GM23338 (cell line): ENCODE measurements at regions not wholly inside any gene's neighbourhood (a gene's known extent, or its start where the extent isn't known, plus 50 kb on each side); places are given as distances from the start of the nearest gene placed in this dataset.

ENCODE experiments used
- ATAC-seq: fragments of 200-7000 bp; cut with Tn5 transposase; 3 replicates; pipeline ENCODE4 v1.9.1; 2020
- DNase-seq: peaks from one replicate; pipeline ENCODE4 v3.0.0-alpha.2; 2015; ENCODE audit warnings: low spot score
- H2AFZ ChIP-seq: fragments of 200-600 bp; sonication (generic); 2 replicates; pipeline ENCODE4 v1.8.0; 2016; ENCODE audit warnings: antibody characterized with exemption, mild to moderate bottlenecking, moderate library complexity
- H3F3A ChIP-seq: fragments of 200-600 bp; sonication (generic); replicated peaks from 2 replicates; pipeline ENCODE4 v1.8.0; 2017; ENCODE audit warnings: antibody characterized with exemption, mixed run types, low read depth
- H3K27ac ChIP-seq: fragments of 200-600 bp; sonication (generic); 2 replicates; pipeline ENCODE4 v1.6.1; 2016; ENCODE audit warnings: low read depth
- H3K27me3 ChIP-seq: fragments of 200-600 bp; sonication (generic); 2 replicates; pipeline ENCODE4 v1.8.0; 2016; ENCODE audit warnings: mild to moderate bottlenecking, mixed run types, moderate library complexity; ENCODE audit not compliant: insufficient read depth
- H3K36me3 ChIP-seq: fragments of 200-600 bp; sonication (generic); 2 replicates; pipeline ENCODE4 v1.8.0; 2016; ENCODE audit warnings: mild to moderate bottlenecking; ENCODE audit not compliant: insufficient read depth
- H3K4me1 ChIP-seq: fragments of 200-600 bp; sonication (generic); 2 replicates; pipeline ENCODE4 v1.8.0; 2016; ENCODE audit warnings: mild to moderate bottlenecking, moderate library complexity; ENCODE audit not compliant: insufficient read depth
- H3K4me2 ChIP-seq: fragments of 200-600 bp; sonication (generic); 2 replicates; pipeline ENCODE4 v1.7.1; 2017; ENCODE audit warnings: mixed run types
- H3K4me3 ChIP-seq: fragments of 200-600 bp; sonication (generic); 2 replicates; pipeline ENCODE4 v1.6.1; 2016; ENCODE audit warnings: mixed run types
- H3K79me2 ChIP-seq: fragments of 200-600 bp; sonication (generic); replicated peaks from 2 replicates; pipeline ENCODE4 v1.8.0; 2017; ENCODE audit warnings: mild to moderate bottlenecking; ENCODE audit not compliant: insufficient read depth
- H3K9me2 ChIP-seq: fragments of 200-600 bp; sonication (generic); 2 replicates; pipeline ENCODE4 v1.8.0; 2017; ENCODE audit not compliant: insufficient read depth
- H4K20me1 ChIP-seq: fragments of 200-600 bp; sonication (generic); replicated peaks from 2 replicates; pipeline ENCODE4 v1.8.0; 2017; ENCODE audit warnings: mild to moderate bottlenecking; ENCODE audit not compliant: insufficient read depth
- H3K27ac Mint-ChIP-seq: 2 replicates; pipeline ENCODE4 v1.8.0; 2020; ENCODE audit warnings: inconsistent platforms, mild to moderate bottlenecking, moderate library complexity, mixed read lengths
- H3K27me3 Mint-ChIP-seq: 3 replicates; pipeline ENCODE4 v1.8.0; 2022; ENCODE audit warnings: low read depth, mild to moderate bottlenecking, moderate library complexity, mixed read lengths, inconsistent platforms; ENCODE audit not compliant: insufficient read depth, poor library complexity
- H3K36me3 Mint-ChIP-seq: 3 replicates; pipeline ENCODE4 v1.8.0; 2021; ENCODE audit warnings: low read depth, mild to moderate bottlenecking, inconsistent platforms, moderate library complexity, mixed read lengths
- H3K4me1 Mint-ChIP-seq: 3 replicates; pipeline ENCODE4 v1.8.0; 2020; ENCODE audit warnings: mild to moderate bottlenecking, inconsistent platforms, mixed read lengths
- H3K4me3 Mint-ChIP-seq: 3 replicates; pipeline ENCODE4 v1.8.0; 2021; ENCODE audit warnings: moderate library complexity, mild to moderate bottlenecking, inconsistent platforms, mixed read lengths
- H3K9me3 Mint-ChIP-seq: 3 replicates; pipeline ENCODE4 v1.8.0; 2020; ENCODE audit warnings: moderate library complexity, mild to moderate bottlenecking, inconsistent platforms, mixed read lengths
- EZH2phosphoT487 ChIP-seq: fragments of 200-600 bp; sonication (generic); IDR thresholded peaks from one replicate; pipeline ENCODE4 v1.8.1; 2018; ENCODE audit warnings: antibody characterized with exemption; ENCODE audit not compliant: unreplicated experiment
- JUNB ChIP-seq: IDR thresholded peaks from one replicate; pipeline ENCODE4 v1.6.1; 2016; ENCODE audit warnings: antibody characterized with exemption; ENCODE audit not compliant: unreplicated experiment
- NANOG ChIP-seq: IDR thresholded peaks from 2 replicates; pipeline ENCODE4 v1.6.1; 2016; ENCODE audit warnings: antibody characterized with exemption, borderline replicate concordance
- ZNF331 ChIP-seq: fragments of 250-450 bp; sonication (Bioruptor Pico); IDR thresholded peaks from 2 replicates; pipeline ENCODE4 v1.5.0; 2020; ENCODE audit warnings: low read depth, mild to moderate bottlenecking, moderate library complexity
- TF ChIP-seq, protein P1 (sequence below): fragments of 250-450 bp; sonication (Bioruptor Pico); IDR thresholded peaks from 2 replicates; pipeline ENCODE4 v1.5.0; 2020; ENCODE audit warnings: mild to moderate bottlenecking, moderate library complexity
- TF ChIP-seq, protein P2 (sequence below), 2 experiments: fragments of 200-600 bp in 1 of 2; sonication (generic) in 1 of 2; conservative IDR thresholded peaks; 2 replicates each; pipeline versions ENCODE4 v1.5.1 to v1.6.1; 2016 to 2017; ENCODE audit warnings: antibody characterized with exemption in 2 of 2, low read depth in 2 of 2, mild to moderate bottlenecking in 2 of 2, moderate library complexity in 1 of 2

DNA sequence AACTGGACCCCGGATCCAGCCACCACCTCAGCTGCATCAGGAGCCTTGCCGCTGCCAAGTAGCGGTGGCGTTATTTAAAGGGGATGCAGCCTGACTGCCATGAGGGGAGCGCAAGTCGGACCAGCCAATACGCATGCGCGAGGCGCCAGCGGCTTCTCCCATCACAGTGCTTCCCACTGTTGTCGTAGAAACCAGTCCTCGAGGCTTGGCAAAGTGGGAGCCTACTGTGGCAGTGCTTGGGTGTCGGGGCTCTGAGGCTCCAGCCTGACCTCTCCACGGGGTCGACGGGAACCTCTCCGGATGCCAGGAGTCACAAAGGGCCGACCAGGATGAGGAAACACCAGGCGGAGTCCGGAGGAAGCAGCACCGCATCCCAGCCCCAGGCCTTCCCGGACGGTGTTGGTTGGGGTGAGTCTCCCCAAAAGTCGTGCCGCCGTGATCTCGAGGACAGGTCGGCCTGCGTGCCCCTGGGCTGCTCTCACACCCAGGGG lies 369.6 kb downstream of the ZNF716 start (continued):
- TF ChIP-seq, protein P1, sequence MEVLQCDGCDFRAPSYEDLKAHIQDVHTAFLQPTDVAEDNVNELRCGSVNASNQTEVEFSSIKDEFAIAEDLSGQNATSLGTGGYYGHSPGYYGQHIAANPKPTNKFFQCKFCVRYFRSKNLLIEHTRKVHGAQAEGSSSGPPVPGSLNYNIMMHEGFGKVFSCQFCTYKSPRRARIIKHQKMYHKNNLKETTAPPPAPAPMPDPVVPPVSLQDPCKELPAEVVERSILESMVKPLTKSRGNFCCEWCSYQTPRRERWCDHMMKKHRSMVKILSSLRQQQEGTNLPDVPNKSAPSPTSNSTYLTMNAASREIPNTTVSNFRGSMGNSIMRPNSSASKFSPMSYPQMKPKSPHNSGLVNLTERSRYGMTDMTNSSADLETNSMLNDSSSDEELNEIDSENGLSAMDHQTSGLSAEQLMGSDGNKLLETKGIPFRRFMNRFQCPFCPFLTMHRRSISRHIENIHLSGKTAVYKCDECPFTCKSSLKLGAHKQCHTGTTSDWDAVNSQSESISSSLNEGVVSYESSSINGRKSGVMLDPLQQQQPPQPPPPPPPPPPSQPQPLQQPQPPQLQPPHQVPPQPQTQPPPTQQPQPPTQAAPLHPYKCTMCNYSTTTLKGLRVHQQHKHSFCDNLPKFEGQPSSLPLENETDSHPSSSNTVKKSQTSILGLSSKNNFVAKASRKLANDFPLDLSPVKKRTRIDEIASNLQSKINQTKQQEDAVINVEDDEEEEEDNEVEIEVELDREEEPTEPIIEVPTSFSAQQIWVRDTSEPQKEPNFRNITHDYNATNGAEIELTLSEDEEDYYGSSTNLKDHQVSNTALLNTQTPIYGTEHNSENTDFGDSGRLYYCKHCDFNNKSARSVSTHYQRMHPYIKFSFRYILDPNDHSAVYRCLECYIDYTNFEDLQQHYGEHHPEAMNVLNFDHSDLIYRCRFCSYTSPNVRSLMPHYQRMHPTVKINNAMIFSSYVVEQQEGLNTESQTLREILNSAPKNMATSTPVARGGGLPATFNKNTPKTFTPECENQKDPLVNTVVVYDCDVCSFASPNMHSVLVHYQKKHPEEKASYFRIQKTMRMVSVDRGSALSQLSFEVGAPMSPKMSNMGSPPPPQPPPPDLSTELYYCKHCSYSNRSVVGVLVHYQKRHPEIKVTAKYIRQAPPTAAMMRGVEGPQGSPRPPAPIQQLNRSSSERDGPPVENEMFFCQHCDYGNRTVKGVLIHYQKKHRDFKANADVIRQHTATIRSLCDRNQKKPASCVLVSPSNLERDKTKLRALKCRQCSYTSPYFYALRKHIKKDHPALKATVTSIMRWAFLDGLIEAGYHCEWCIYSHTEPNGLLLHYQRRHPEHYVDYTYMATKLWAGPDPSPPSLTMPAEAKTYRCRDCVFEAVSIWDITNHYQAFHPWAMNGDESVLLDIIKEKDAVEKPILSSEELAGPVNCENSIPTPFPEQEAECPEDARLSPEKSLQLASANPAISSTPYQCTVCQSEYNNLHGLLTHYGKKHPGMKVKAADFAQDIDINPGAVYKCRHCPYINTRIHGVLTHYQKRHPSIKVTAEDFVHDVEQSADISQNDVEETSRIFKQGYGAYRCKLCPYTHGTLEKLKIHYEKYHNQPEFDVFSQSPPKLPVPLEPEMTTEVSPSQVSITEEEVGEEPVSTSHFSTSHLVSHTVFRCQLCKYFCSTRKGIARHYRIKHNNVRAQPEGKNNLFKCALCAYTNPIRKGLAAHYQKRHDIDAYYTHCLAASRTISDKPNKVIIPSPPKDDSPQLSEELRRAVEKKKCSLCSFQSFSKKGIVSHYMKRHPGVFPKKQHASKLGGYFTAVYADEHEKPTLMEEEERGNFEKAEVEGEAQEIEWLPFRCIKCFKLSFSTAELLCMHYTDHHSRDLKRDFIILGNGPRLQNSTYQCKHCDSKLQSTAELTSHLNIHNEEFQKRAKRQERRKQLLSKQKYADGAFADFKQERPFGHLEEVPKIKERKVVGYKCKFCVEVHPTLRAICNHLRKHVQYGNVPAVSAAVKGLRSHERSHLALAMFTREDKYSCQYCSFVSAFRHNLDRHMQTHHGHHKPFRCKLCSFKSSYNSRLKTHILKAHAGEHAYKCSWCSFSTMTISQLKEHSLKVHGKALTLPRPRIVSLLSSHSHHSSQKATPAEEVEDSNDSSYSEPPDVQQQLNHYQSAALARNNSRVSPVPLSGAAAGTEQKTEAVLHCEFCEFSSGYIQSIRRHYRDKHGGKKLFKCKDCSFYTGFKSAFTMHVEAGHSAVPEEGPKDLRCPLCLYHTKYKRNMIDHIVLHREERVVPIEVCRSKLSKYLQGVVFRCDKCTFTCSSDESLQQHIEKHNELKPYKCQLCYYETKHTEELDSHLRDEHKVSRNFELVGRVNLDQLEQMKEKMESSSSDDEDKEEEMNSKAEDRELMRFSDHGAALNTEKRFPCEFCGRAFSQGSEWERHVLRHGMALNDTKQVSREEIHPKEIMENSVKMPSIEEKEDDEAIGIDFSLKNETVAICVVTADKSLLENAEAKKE (CRISPR knock-in tag) = no peak
- TF ChIP-seq EZH2phosphoT487 (no peak), NANOG (no peak), JUNB (no peak)
- TF ChIP-seq, protein P2, sequence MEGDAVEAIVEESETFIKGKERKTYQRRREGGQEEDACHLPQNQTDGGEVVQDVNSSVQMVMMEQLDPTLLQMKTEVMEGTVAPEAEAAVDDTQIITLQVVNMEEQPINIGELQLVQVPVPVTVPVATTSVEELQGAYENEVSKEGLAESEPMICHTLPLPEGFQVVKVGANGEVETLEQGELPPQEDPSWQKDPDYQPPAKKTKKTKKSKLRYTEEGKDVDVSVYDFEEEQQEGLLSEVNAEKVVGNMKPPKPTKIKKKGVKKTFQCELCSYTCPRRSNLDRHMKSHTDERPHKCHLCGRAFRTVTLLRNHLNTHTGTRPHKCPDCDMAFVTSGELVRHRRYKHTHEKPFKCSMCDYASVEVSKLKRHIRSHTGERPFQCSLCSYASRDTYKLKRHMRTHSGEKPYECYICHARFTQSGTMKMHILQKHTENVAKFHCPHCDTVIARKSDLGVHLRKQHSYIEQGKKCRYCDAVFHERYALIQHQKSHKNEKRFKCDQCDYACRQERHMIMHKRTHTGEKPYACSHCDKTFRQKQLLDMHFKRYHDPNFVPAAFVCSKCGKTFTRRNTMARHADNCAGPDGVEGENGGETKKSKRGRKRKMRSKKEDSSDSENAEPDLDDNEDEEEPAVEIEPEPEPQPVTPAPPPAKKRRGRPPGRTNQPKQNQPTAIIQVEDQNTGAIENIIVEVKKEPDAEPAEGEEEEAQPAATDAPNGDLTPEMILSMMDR (conservative IDR thresholded peaks at IDR 0.05; ENCODE audit: low read depth in 2 of 2) = no peak

DNA sequence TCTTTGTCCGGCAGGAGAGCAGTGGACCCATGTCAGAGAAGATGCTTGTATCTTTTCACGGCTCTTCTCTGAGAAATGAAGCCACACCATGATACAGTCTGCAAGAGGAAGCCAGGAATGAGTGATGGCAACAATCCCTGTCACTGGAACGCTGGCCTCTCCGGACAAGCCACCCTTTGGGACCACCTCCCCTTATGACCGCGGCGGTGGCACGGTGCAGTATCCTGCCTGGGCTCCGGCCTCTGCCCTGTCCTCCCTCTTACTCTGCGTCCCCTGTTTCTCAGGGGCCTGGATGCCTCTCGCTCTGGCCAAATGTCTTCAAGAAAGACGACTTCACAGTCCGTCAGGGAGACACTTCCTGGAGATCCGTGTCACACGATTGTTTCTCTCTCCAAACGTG lies 370.5 kb downstream of the ZNF716 start:
- H3K4me3 Mint-ChIP-seq = no peak overlapping the region
- H4K20me1 ChIP-seq = no peaks in the 10 kb centered on the region
- no peaks in the 10 kb centered on the region for H3F3A ChIP-seq
- peaks cover 46% of the 10 kb centered on the region for H3K36me3 Mint-ChIP-seq
- no peak overlapping the region for H3K27ac ChIP-seq
- H3K4me1 ChIP-seq = no peaks in the 10 kb centered on the region
- H2AFZ ChIP-seq = no peak overlapping the region
- peaks cover 8% of the 10 kb centered on the region for H3K27me3 Mint-ChIP-seq
- no peaks in the 10 kb centered on the region for H3K36me3 ChIP-seq
- H3K79me2 ChIP-seq = no peaks in the 10 kb centered on the region
- TF ChIP-seq, protein P1 (CRISPR knock-in tag) = no peak
- no peak for TF ChIP-seq ZNF331
- TF ChIP-seq NANOG = no peak
- TF ChIP-seq EZH2phosphoT487 = no peak
- no peaks in the 10 kb centered on the region for H3K9me2 ChIP-seq
- H3K4me1 Mint-ChIP-seq = no peaks in the 10 kb centered on the region
- H3K27me3 ChIP-seq = no peaks in the 10 kb centered on the region
- ATAC-seq = no peak
- no peak for DNase-seq
- H3K4me3 ChIP-seq = no peak overlapping the region
- no peak overlapping the region for H3K4me2 ChIP-seq
- peaks cover 96% of the 10 kb centered on the region for H3K9me3 Mint-ChIP-seq
- no peak overlapping the region for H3K27ac Mint-ChIP-seq
